Heart left ventricle (tissue), 13 donors: ENCODE measurements at regions not wholly inside any gene's neighbourhood (a gene's known extent, or its start where the extent isn't known, plus 50 kb on each side); places are given as distances from the start of the nearest gene placed in this dataset.

Experiments used
- POLR2A ChIP-seq, 2 donors: fragments of 450-650 bp; IDR thresholded peaks; one replicate each; pipeline ENCODE4 v1.6.1; 2017; ENCODE audit warnings: antibody characterized with exemption in 2 of 2, mild to moderate bottlenecking in 2 of 2, moderate library complexity in 2 of 2
- TF ChIP-seq, protein P1 (sequence below), 12 donors: fragments of 200-600 bp; sonication (generic) in 4 of 12; IDR thresholded peaks; one replicate each; pipeline versions ENCODE4 v1.5.0 to v1.8.0; 2018 to 2022; ENCODE audit warnings: antibody characterized with exemption in 12 of 12, mild to moderate bottlenecking in 5 of 12
- donor health status: ischemic (EF 13 %, LVEDD 7.1; RV severe dilation, severe dysfunction).
- donor health status: DM: no; HTN: yes; CAD: no.
- donor health status: DM: no; HTN: no; CAD: no.
- donor health status: ischemic (EF 25% LVEDD 6.9; RV normal size, moderate dysfunction).
- donor health status: ischemic (EF 25% LVEDD 5.7; RV mildly dilated, moderate dysfunction).
- donor health status: ischemic (EF 35%, LVEDD 5.7; RV mildly dilated, moderate dysfunction).
- donor health status: nonischemic (EF 11% LVEDD 7.7; RV severe dilation, severe dysfunction).
- donor health status: DM: yes; HTN: yes; CAD: no.
- donor health status: PGD.
- donor health status: ischemic (EF 29% LVEDD 5.4; RV normal size, mild dysfunction).
- donor health status: nonischemic (EF 23%, LVEDD 6.1; RV moderate dilation, normal function).

DNA sequence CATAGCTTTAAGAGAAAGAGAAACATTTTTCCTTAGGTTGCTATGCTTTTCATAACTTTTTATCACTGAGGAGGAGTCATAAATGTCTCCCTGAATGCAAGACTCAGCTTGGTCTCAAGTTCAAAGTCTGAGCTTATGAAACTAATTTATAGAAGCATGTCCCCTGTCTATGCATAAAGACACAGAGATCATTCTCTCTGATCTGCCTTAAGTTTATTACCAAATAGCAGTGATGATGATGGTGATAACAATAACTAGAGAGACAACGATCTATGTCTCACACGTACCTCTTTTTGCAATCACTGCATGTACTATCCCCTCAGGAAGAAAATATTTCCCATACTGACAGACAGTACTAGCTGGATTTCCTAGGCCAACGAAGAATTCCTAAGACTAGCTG, 266.4 kb upstream of the G2E3 start:
- TF ChIP-seq, protein P1, sequence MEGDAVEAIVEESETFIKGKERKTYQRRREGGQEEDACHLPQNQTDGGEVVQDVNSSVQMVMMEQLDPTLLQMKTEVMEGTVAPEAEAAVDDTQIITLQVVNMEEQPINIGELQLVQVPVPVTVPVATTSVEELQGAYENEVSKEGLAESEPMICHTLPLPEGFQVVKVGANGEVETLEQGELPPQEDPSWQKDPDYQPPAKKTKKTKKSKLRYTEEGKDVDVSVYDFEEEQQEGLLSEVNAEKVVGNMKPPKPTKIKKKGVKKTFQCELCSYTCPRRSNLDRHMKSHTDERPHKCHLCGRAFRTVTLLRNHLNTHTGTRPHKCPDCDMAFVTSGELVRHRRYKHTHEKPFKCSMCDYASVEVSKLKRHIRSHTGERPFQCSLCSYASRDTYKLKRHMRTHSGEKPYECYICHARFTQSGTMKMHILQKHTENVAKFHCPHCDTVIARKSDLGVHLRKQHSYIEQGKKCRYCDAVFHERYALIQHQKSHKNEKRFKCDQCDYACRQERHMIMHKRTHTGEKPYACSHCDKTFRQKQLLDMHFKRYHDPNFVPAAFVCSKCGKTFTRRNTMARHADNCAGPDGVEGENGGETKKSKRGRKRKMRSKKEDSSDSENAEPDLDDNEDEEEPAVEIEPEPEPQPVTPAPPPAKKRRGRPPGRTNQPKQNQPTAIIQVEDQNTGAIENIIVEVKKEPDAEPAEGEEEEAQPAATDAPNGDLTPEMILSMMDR (IDR thresholded peaks at IDR 0.05): no peak
- TF ChIP-seq POLR2A (IDR thresholded peaks at IDR 0.05): no peak
